VCaP (cell line): ENCODE measurements at regions not wholly inside any gene's neighbourhood (a gene's known extent, or its start where the extent isn't known, plus 50 kb on each side); places are given as distances from the start of the nearest gene placed in this dataset.

Experiments
- H3K27ac ChIP-seq: fragments of 450-650 bp; 2 replicates; pipeline ENCODE4 v1.5.1; 2017
- CTCF ChIP-seq: fragments of 450-650 bp; conservative IDR thresholded peaks from 2 replicates; pipeline ENCODE4 v1.5.1; 2017; ENCODE audit warnings: mild to moderate bottlenecking, moderate library complexity

GRCh38 chr4:149110481-149110880 lies 668.3 kb upstream of the NR3C2 start:
- TF ChIP-seq CTCF = no peak

GRCh38 chr4:149108626-149109025 lies 666.4 kb upstream of the NR3C2 start:
- no peak for TF ChIP-seq CTCF
- no peak overlapping the region for H3K27ac ChIP-seq

More at GRCh38 chr4:149110481-149110880, 668.3 kb upstream of the NR3C2 start:
- H3K27ac ChIP-seq = no peak overlapping the region

GRCh38 chr4:149102765-149103164 lies 660.6 kb upstream of the NR3C2 start:
- no peak for TF ChIP-seq CTCF
- no peak overlapping the region for H3K27ac ChIP-seq

GRCh38 chr4:149101649-149102048 lies 659.4 kb upstream of the NR3C2 start:
- no peak for TF ChIP-seq CTCF
- no peak overlapping the region for H3K27ac ChIP-seq

- no peak overlapping the region for H3K27ac ChIP-seq
Observed at GRCh38 chr4:149095811-149096210, 653.6 kb upstream of the NR3C2 start.

GRCh38 chr4:149095001-149095400 lies 652.8 kb upstream of the NR3C2 start:
- TF ChIP-seq CTCF = no peak
- no peak overlapping the region for H3K27ac ChIP-seq

More at GRCh38 chr4:149095811-149096210, 653.6 kb upstream of the NR3C2 start:
- no peak for TF ChIP-seq CTCF

- TF ChIP-seq CTCF = no peak
Observed at GRCh38 chr4:149084144-149084543, 641.9 kb upstream of the NR3C2 start.

GRCh38 chr4:149077181-149077580 lies 635.0 kb upstream of the NR3C2 start:
- TF ChIP-seq CTCF = no peak
- no peak overlapping the region for H3K27ac ChIP-seq

More at GRCh38 chr4:149084144-149084543, 641.9 kb upstream of the NR3C2 start:
- H3K27ac ChIP-seq = no peak overlapping the region
